Lower leg skin (tissue), 3 donors: ENCODE measurements at regions not wholly inside any gene's neighbourhood (a gene's known extent, or its start where the extent isn't known, plus 50 kb on each side); places are given as distances from the start of the nearest gene placed in this dataset.

Source experiments
- POLR2A ChIP-seq, 2 donors: fragments of 450-650 bp; IDR thresholded peaks; one replicate each; pipeline ENCODE4 v1.6.1; 2016 to 2017; ENCODE audit warnings: antibody characterized with exemption in 2 of 2, mild to moderate bottlenecking in 1 of 2, moderate library complexity in 1 of 2
- TF ChIP-seq, protein P1 (sequence below), 3 donors: fragments of 450-650 bp; IDR thresholded peaks; one replicate each; pipeline ENCODE4 v1.5.1; 2016; ENCODE audit warnings: antibody characterized with exemption in 3 of 3, mild to moderate bottlenecking in 3 of 3, moderate library complexity in 2 of 3

DNA sequence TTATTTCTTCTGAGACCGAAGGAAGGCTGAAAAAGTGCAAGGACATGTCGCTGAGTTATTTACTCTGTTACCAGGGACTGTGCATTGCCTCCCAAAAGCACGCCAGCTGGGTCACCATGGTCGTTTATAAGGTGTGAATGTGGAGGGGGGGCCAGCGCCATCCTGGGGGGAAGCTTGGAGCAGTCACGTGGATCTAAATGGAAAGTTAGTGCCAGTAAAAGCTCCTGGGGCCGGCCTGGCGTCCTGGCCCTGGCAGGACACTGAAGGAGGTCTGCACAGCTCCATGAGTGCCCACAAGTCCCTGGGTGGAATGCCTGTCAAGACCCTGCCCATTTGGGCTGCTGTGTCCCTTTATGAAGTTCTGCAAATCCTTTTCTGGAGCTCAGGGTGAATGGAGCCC, 82.6 kb downstream of the C16orf95 start:
- TF ChIP-seq, protein P1, sequence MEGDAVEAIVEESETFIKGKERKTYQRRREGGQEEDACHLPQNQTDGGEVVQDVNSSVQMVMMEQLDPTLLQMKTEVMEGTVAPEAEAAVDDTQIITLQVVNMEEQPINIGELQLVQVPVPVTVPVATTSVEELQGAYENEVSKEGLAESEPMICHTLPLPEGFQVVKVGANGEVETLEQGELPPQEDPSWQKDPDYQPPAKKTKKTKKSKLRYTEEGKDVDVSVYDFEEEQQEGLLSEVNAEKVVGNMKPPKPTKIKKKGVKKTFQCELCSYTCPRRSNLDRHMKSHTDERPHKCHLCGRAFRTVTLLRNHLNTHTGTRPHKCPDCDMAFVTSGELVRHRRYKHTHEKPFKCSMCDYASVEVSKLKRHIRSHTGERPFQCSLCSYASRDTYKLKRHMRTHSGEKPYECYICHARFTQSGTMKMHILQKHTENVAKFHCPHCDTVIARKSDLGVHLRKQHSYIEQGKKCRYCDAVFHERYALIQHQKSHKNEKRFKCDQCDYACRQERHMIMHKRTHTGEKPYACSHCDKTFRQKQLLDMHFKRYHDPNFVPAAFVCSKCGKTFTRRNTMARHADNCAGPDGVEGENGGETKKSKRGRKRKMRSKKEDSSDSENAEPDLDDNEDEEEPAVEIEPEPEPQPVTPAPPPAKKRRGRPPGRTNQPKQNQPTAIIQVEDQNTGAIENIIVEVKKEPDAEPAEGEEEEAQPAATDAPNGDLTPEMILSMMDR (IDR thresholded peaks at IDR 0.05): no peak
- TF ChIP-seq POLR2A (IDR thresholded peaks at IDR 0.05): no peak
